HG02763 (cell line): ENCODE measurements at regions not wholly inside any gene's neighbourhood (a gene's known extent, or its start where the extent isn't known, plus 50 kb on each side); places are given as distances from the start of the nearest gene placed in this dataset.

Experiments used
- ATAC-seq: cut with Tn5 transposase; IDR thresholded peaks from one replicate; pipeline ENCODE4 v1.9.1; 2021; ENCODE audit warnings: mild to moderate bottlenecking, moderate library complexity; ENCODE audit not compliant: unreplicated experiment

- no peak for ATAC-seq
Measured at GRCh38 chr14:62347562-62348011, 585.4 kb downstream of the SNAPC1 start.

- ATAC-seq, result no peak
Measured at GRCh38 chr14:62357362-62357761, 595.1 kb downstream of the SNAPC1 start.

- ATAC-seq, result no peak
Measured at GRCh38 chr14:62364161-62364560, 601.9 kb downstream of the SNAPC1 start.

GRCh38 chr14:62364800-62365280 lies 602.6 kb downstream of the SNAPC1 start:
- no peak for ATAC-seq

- no peak for ATAC-seq
Measured at GRCh38 chr14:62369919-62370560, 607.8 kb downstream of the SNAPC1 start.

GRCh38 chr14:62373944-62374343 lies 611.7 kb downstream of the SNAPC1 start:
- no peak for ATAC-seq

GRCh38 chr14:62378057-62378456 lies 615.8 kb downstream of the SNAPC1 start:
- ATAC-seq, result no peak

GRCh38 chr14:62381311-62382070 lies 619.3 kb downstream of the SNAPC1 start:
- no peak for ATAC-seq

GRCh38 chr14:62409169-62409568 lies 636.1 kb downstream of the KCNH5 start:
- ATAC-seq, result no peak

GRCh38 chr14:62409626-62410300 lies 635.5 kb downstream of the KCNH5 start:
- no peak for ATAC-seq

GRCh38 chr14:62420847-62421246 lies 624.4 kb downstream of the KCNH5 start:
- no peak for ATAC-seq

GRCh38 chr14:62428429-62429203 lies 616.6 kb downstream of the KCNH5 start:
- ATAC-seq, result no peak

GRCh38 chr14:62429683-62430082 lies 615.6 kb downstream of the KCNH5 start:
- no peak for ATAC-seq

GRCh38 chr14:62431496-62431895 lies 613.8 kb downstream of the KCNH5 start:
- ATAC-seq, result no peak

GRCh38 chr14:62432955-62433354 lies 612.3 kb downstream of the KCNH5 start:
- ATAC-seq, result no peak

- no peak for ATAC-seq
Measured at GRCh38 chr14:62436261-62436660, 609.0 kb downstream of the KCNH5 start.

GRCh38 chr14:62439210-62439609 lies 606.0 kb downstream of the KCNH5 start:
- ATAC-seq, result no peak

GRCh38 chr14:62443796-62444195 lies 601.5 kb downstream of the KCNH5 start:
- ATAC-seq, result no peak

- ATAC-seq, result no peak
Measured at GRCh38 chr14:62445570-62445969, 599.7 kb downstream of the KCNH5 start.

- ATAC-seq, result no peak
Measured at GRCh38 chr14:62451221-62451620, 594.0 kb downstream of the KCNH5 start.

- ATAC-seq, result no peak
Measured at GRCh38 chr14:62453226-62453625, 592.0 kb downstream of the KCNH5 start.
